C1 segment of cervical spinal cord (tissue), 14 donors: ENCODE measurements at regions not wholly inside any gene's neighbourhood (a gene's known extent, or its start where the extent isn't known, plus 50 kb on each side); places are given as distances from the start of the nearest gene placed in this dataset.

Experiments
- DNase-seq, 14 donors: peaks; one replicate each; lab custom pipeline; 2025; lab: John Stamatoyannopoulos, UW

GRCh38 chr10:108147346-108147745, 982.8 kb upstream of the SORCS1 start:
- DNase-seq = no peak

- no peak for DNase-seq
Measured at GRCh38 chr10:108141064-108141463, 976.6 kb upstream of the SORCS1 start.

- no peak for DNase-seq
Measured at GRCh38 chr10:108132303-108132702, 967.8 kb upstream of the SORCS1 start.

GRCh38 chr10:108130575-108130974, 966.1 kb upstream of the SORCS1 start:
- DNase-seq = no peak

- no peak for DNase-seq
Measured at GRCh38 chr10:108112218-108112617, 947.7 kb upstream of the SORCS1 start.

- no peak for DNase-seq
Measured at GRCh38 chr10:108104551-108105156, 940.1 kb upstream of the SORCS1 start.

GRCh38 chr10:108097258-108097657, 932.8 kb upstream of the SORCS1 start:
- DNase-seq = no peak

GRCh38 chr10:108095932-108096925, 931.7 kb upstream of the SORCS1 start:
- DNase-seq = no peak

- no peak for DNase-seq
Measured at GRCh38 chr10:108090476-108091215, 926.1 kb upstream of the SORCS1 start.

GRCh38 chr10:108086502-108086901, 922.0 kb upstream of the SORCS1 start:
- DNase-seq = no peak

- DNase-seq = no peak
Measured at GRCh38 chr10:108082596-108082995, 918.1 kb upstream of the SORCS1 start.

- DNase-seq = no peak
Measured at GRCh38 chr10:108078263-108078662, 913.8 kb upstream of the SORCS1 start.

GRCh38 chr10:108072466-108072865, 908.0 kb upstream of the SORCS1 start:
- no peak for DNase-seq

GRCh38 chr10:108070789-108071188, 906.3 kb upstream of the SORCS1 start:
- DNase-seq = no peak

- no peak for DNase-seq
Measured at GRCh38 chr10:108069096-108069495, 904.6 kb upstream of the SORCS1 start.

- no peak for DNase-seq
Measured at GRCh38 chr10:108064746-108065260, 900.3 kb upstream of the SORCS1 start.

- no peak for DNase-seq
Measured at GRCh38 chr10:108060246-108060645, 895.7 kb upstream of the SORCS1 start.

GRCh38 chr10:108055506-108055905, 891.0 kb upstream of the SORCS1 start:
- no peak for DNase-seq

GRCh38 chr10:108052981-108053380, 888.5 kb upstream of the SORCS1 start:
- no peak for DNase-seq

GRCh38 chr10:108051218-108051617, 886.7 kb upstream of the SORCS1 start:
- no peak for DNase-seq

- no peak for DNase-seq
Measured at GRCh38 chr10:108050626-108051025, 886.1 kb upstream of the SORCS1 start.

- no peak for DNase-seq
Measured at GRCh38 chr10:108049668-108050067, 885.2 kb upstream of the SORCS1 start.
